Upper lobe of right lung (tissue), 1 donor: ENCODE measurements at regions not wholly inside any gene's neighbourhood (a gene's known extent, or its start where the extent isn't known, plus 50 kb on each side); places are given as distances from the start of the nearest gene placed in this dataset.

Experiments
- ATAC-seq: fragments of 200-7000 bp; cut with Tn5 transposase; one replicate; pipeline ENCODE4 v1.9.1; 2020; ENCODE audit warnings: mild to moderate bottlenecking, moderate library complexity
- DNase-seq: peaks from one replicate; pipeline ENCODE4 v3.0.0-alpha.2; 2020
- H3K27ac ChIP-seq: fragments of 200-600 bp; one replicate; pipeline ENCODE4 v1.8.0; 2022
- H3K27me3 ChIP-seq: fragments of 200-600 bp; one replicate; pipeline ENCODE4 v1.8.0; 2022; ENCODE audit warnings: mild to moderate bottlenecking
- H3K36me3 ChIP-seq: fragments of 200-600 bp; one replicate; pipeline ENCODE4 v1.8.0; 2022
- H3K4me1 ChIP-seq: fragments of 200-600 bp; one replicate; pipeline ENCODE4 v1.8.0; 2022
- H3K4me3 ChIP-seq: fragments of 200-600 bp; one replicate; pipeline ENCODE4 v1.8.0; 2022; ENCODE audit warnings: mild to moderate bottlenecking
- H3K9me3 ChIP-seq: fragments of 200-600 bp; one replicate; pipeline ENCODE4 v1.8.0; 2022
- CTCF ChIP-seq: fragments of 200-600 bp; IDR thresholded peaks from one replicate; pipeline ENCODE4 v1.8.0; 2022; ENCODE audit warnings: antibody characterized with exemption
- intact Hi-C: fragments of 100-400 bp; cut with DNase I; formaldehyde crosslinking; loops from one replicate; pipeline ENCODE4 v1.11.0; 2022
- donor health status: DM: no; HTN: yes; CAD: no; lungs with severe emphysema.

- peak; percentile 74 for DNase-seq
- no peaks in the 10 kb centered on the region for H3K9me3 ChIP-seq
- no peak for TF ChIP-seq CTCF
- no peak overlapping the region for H3K4me3 ChIP-seq
- no peak overlapping the region for H3K27ac ChIP-seq
- intact Hi-C loops: no loop called here
- H3K36me3 ChIP-seq: no peaks in the 10 kb centered on the region
- H3K27me3 ChIP-seq: peaks cover 14% of the 10 kb centered on the region
- H3K4me1 ChIP-seq: no peaks in the 10 kb centered on the region
- ATAC-seq: peak; percentile 68
Observed at GRCh38 chr10:42951486-42952251, 125.2 kb upstream of the RET start.

- Histone ChIP-seq H3K36me3 (no peaks in the 10 kb centered on the region), H3K9me3 (no peaks in the 10 kb centered on the region), H3K27ac (no peak overlapping the region), H3K4me3 (no peak overlapping the region), H3K4me1 (no peaks in the 10 kb centered on the region), H3K27me3 (peaks cover 14% of the 10 kb centered on the region)
- peak; percentile 64 for ATAC-seq
- no peak for TF ChIP-seq CTCF
- intact Hi-C loops: no loop called here
- DNase-seq: peak; percentile 67
Observed at GRCh38 chr10:42952349-42952748, 124.5 kb upstream of the RET start.

GRCh38 chr10:42952931-42953683 is 123.8 kb upstream of the RET start:
- Histone ChIP-seq H3K36me3 (no peaks in the 10 kb centered on the region), H3K9me3 (no peaks in the 10 kb centered on the region), H3K4me1 (no peaks in the 10 kb centered on the region), H3K27ac (no peak overlapping the region), H3K27me3 (peaks cover 14% of the 10 kb centered on the region), H3K4me3 (no peak overlapping the region)
- DNase-seq (peak; percentile 57), ATAC-seq (no peak)
- TF ChIP-seq CTCF: no peak
- intact Hi-C loops: no loop called here

GRCh38 chr10:42953684-42954674 is 122.9 kb upstream of the RET start:
- DNase-seq (no peak), ATAC-seq (no peak)
- TF ChIP-seq CTCF: no peak
- Histone ChIP-seq H3K27ac (no peak overlapping the region), H3K4me3 (no peak overlapping the region), H3K4me1 (no peaks in the 10 kb centered on the region), H3K9me3 (no peaks in the 10 kb centered on the region), H3K27me3 (peaks cover 14% of the 10 kb centered on the region), H3K36me3 (no peaks in the 10 kb centered on the region)
- intact Hi-C loops: no loop called here

- Histone ChIP-seq H3K27me3 (peaks cover 14% of the 10 kb centered on the region), H3K4me1 (no peaks in the 10 kb centered on the region), H3K4me3 (no peak overlapping the region), H3K36me3 (no peaks in the 10 kb centered on the region), H3K9me3 (no peaks in the 10 kb centered on the region), H3K27ac (no peak overlapping the region)
- DNase-seq (peak; percentile 46), ATAC-seq (no peak)
- intact Hi-C loops: no loop called here
- TF ChIP-seq CTCF: no peak
Observed at GRCh38 chr10:42954766-42955492, 121.9 kb upstream of the RET start.
